ENCODE measurements at regions not wholly inside any gene's neighbourhood (a gene's known extent, or its start where the extent isn't known, plus 50 kb on each side); places are given as distances from the start of the nearest gene placed in this dataset.
A peak's percentile ranks its signal among the peaks of the same experiment; 100 is the strongest.
"Not testable (repeated sequence)": the region's sequence is repeated elsewhere in the genome, so short reads cannot be mapped to it uniquely, and the experiment has no call there.

GRCh38 chr1:144065299-144066060, 93.7 kb upstream of the FAM72C start:
- ATAC-seq: peak; percentile 95

GRCh38 chr1:144049365-144049764, 77.6 kb upstream of the FAM72C start:
- not testable (repeated sequence) for ATAC-seq

- ATAC-seq: not testable (repeated sequence)
These were observed 74.9 kb upstream of the FAM72C start for GRCh38 chr1:144046645-144047044.

- peak; percentile 79 for ATAC-seq
These were observed 74.2 kb upstream of the FAM72C start for GRCh38 chr1:144045751-144046546.

GRCh38 chr1:144042251-144042650, 70.5 kb upstream of the FAM72C start:
- not testable (repeated sequence) for ATAC-seq

GRCh38 chr1:144040293-144040692, 68.5 kb upstream of the FAM72C start:
- ATAC-seq: not testable (repeated sequence)

- ATAC-seq: not testable (repeated sequence)
These were observed 62.3 kb upstream of the FAM72C start for GRCh38 chr1:144034045-144034444.

GRCh38 chr1:144031550-144031949, 59.8 kb upstream of the FAM72C start:
- peak; percentile 92 for ATAC-seq

- ATAC-seq: not testable (repeated sequence)
These were observed 54.2 kb upstream of the FAM72C start for GRCh38 chr1:144026022-144026421.

GRCh38 chr1:144021690-144022384, 50.1 kb upstream of the FAM72C start:
- ATAC-seq: peak; percentile 74
